ENCODE measurements at regions not wholly inside any gene's neighbourhood (a gene's known extent, or its start where the extent isn't known, plus 50 kb on each side); places are given as distances from the start of the nearest gene placed in this dataset.

DNA sequence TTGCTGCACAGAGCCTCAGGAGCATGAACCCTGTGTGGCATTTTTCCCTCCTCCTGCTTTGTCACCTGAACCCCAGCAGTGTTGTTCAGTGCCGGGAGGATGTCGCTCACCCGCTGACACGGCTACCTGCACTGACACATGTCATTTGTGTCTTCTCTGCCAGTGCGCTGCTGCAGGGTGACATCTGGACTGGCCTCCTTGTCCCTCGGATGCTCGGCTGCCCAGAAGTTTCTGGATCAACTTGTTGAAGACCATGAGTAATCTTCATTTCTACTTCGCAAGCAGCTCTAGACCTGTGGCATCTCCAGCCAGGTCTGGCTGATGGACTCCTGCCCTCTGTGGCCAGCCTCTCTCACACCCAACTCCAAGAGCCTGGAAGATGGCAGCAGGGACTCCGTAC is 311.1 kb upstream of the C2CD4B start:
- no peak for DNase-seq

- DNase-seq, result no peak
Measured at GRCh38 chr15:62477929-62478328, 312.8 kb upstream of the C2CD4B start.

DNA sequence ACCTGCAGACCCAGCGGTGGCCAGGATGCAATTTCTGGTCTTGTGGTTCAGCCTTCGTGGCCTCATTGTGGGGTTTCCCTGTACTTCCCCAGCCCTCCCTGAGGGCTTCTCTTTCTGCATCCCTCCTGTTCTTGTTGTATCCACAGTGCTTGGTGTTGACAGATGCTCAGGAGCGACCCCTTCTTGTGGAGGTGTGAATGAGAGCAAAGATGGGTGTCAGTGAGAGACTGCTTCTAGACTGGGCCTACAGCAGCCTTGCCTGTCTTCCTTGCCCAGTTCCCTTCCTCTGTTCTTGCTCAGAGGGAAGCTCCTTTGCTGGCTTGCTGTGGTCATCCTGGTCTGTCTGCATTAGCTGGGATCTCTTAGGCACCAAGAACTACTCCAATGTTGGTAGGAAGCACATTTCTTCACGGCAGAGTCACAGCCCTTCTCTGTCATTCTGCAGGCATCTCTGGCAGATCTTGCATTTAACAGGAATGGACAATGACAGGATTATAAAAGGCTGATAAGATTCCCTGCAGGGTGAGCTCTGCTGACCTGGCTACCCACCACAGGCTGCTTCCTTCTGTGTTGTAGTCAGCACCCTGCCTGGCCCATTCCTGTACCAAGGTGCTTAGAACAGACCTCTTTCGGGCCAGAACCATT is 317.8 kb upstream of the C2CD4B start:
- no peak for DNase-seq

GRCh38 chr15:62483814-62484213 is 318.7 kb upstream of the C2CD4B start:
- DNase-seq, result no peak

GRCh38 chr15:62485170-62485720 is 320.2 kb upstream of the C2CD4B start:
- no peak for DNase-seq

DNA sequence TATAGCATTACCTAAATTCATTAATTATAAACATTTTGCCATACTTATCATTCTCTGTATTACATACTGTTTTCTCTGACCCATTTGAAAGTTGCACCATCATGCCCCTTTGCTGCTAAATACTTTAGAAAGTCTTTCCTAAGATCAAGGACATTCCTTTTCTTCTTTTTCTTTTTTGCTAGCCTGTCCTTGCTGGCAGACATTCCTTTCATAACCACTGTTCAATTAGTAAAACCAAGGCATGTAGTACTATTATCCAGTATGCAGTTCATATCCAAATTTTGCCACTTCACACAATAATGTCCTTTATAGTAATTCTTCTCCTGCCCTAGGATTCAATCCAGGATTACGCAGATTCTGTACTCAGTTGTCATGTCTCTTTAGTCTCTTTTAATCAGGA is 321.0 kb upstream of the C2CD4B start:
- DNase-seq, result no peak

- no peak for DNase-seq
Measured at GRCh38 chr15:62488387-62488786, 323.3 kb upstream of the C2CD4B start.

- no peak for DNase-seq
Measured at GRCh38 chr15:62491642-62492041, 326.6 kb upstream of the C2CD4B start.

GRCh38 chr15:62492900-62493299 is 327.8 kb upstream of the C2CD4B start:
- DNase-seq, result no peak

GRCh38 chr15:62494197-62494596 is 329.1 kb upstream of the C2CD4B start:
- DNase-seq, result no peak

DNA sequence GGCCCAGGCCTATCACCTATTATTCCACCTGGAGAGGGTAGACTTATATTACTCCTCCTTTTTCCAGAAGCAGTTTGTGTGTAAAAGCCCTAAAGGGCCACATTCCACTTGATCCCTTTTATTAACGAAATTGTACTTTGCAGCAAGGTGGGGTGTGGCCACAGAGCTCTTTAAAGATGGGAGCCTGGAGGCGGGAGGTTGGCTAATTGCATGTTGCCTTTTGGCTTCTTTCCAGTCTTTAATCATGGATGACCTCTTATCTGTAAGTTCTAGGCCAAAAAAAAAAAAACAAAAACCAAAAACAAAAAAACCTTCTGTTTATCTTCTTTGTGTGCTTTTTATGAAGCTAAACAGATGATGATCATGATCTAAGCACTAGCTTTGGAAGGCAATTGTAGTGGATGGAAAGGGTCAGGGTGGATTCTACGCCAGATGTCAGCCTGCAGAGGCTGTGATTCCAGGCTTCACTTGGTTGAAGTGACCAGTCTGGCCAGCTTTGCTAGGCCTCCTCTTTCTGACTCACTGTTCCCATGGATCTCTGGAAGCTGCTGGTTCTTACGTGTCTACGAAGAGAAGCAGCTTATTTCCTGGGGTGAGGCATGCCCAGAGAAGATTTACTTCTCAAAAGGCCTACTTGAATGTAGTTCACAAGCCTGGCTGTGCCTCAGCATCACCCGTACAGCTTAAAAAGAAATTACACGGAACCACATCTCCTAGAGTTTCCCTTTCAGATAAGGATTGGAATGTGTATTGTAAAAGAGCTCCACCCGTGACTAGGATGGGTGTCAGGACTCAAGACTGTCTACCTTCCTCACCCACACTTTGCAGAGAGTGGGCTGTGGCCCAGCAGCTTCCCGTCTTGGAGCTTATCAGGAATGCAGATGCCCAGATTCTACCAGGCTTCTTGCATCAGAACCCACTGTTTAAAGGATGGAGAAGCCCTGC is 330.9 kb upstream of the C2CD4B start:
- DNase-seq, result no peak

GRCh38 chr15:62497356-62497755 is 332.3 kb upstream of the C2CD4B start:
- DNase-seq, result no peak

DNA sequence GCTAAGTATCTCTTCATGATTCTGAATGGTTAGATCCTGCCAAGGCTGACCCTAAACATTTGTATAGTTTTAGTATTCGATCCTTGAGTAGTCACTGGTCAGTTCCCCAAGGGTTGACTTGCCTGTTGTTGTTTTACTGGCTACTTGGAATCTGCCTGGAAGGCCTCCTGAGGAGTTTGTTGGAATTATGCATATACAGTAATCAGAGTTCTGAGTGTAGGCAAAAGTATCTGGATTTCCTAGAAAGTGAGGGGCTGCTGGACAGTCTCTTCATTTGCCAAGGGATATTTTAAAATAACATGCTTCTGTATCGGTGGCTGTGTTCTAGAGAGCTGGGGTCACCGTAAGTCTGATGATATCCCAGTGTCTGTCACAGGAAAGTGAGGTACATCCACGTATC is 333.2 kb upstream of the C2CD4B start:
- DNase-seq, result no peak

- DNase-seq, result no peak
Measured at GRCh38 chr15:62498712-62499111, 333.6 kb upstream of the C2CD4B start.

- no peak for DNase-seq
Measured at GRCh38 chr15:62500325-62500724, 335.2 kb upstream of the C2CD4B start.

GRCh38 chr15:62502451-62502850 is 337.4 kb upstream of the C2CD4B start:
- no peak for DNase-seq

DNA sequence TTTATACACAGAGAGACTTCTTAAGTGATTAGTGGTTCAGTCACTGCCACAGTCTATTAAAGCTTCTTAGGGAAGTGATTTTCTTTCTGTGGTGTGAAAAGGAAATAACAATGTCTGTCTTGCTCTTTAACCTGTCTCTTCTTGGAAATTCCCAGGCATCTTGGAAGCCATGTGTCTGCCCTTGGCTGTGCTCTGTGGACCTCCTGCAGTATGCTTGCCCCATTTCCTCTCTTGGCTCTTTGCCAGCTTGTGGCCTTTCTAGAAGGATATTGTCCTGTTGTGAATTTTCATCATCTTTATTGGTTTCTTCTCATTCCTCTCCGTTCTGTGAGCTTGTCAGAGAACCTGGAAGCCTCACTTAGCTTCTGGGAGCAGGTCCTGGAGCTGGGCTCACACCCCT is 338.4 kb upstream of the C2CD4B start:
- no peak for DNase-seq

GRCh38 chr15:62505762-62506161 is 340.7 kb upstream of the C2CD4B start:
- no peak for DNase-seq

DNA sequence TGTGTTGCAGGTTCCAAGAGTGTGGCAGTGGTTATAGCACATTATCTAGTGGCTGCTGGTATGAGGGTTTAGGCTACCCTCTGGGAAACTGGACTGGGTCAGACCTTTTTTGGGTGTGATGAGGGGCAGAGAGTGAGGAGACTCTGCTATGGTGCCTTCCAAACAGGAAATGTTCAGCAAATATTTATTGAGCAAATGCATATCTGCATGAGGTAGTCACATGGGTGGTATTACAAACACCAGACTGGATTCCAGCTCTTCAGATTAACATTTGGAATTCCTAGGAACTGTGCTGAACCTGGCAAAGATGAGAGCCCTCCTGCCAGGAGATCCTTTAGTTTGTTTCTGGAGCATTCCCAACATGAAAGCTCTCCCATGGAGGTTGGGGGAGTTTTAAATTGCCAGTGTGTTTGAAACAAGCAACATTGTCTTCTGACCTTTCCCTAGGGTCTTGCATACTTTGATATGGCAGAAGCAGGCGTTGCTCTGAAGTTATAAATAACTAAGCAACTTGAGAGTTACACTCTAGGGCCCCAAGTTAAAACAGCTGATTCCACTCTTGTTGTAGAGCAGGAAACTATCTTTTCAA is 341.2 kb upstream of the C2CD4B start:
- DNase-seq, result no peak

DNA sequence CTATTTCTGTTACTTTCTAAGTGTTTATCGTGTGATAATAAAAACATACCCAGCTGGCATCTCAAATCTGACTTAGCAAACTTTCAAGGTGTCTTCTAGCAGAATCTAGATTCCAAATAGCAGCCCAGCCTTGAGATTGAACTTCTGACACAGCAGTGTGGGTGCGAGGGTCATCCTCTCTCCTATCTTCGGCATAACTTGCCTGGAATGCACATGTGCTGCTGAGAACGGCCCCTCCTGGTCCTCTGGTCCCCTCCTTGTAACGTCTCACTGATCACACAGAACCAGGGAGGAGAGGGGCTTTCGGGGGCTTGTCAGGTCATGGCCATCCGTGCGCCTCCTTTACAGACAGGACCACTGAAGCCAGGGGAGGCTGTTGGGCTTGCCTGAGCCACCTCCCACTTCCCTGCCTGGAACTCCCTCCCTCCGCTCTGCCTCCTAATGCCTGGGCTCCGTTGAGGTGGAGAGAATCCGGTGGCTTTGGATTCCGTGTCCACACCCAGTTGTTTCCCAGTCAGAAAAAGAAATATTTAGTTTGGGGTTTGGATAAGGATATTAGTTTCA is 344.4 kb upstream of the C2CD4B start:
- DNase-seq, result no peak

DNA sequence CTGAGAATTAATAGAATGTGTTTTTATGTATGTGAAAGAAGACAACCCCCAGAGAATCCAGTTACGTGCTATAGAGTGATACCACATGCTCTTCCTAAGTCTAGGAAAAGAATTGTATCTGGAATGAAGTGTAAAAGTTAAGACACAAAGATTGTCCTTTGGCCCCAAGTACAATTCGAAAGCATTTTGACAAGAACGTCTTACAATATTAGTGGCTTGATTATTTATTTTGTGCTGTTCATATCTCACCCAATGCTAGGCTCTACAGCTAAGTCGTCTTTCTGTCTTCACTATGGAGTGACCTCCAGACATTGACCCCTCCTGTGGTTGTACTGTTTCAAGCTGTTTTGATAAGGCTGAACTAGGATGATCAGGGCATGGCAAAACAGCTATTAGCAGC is 345.7 kb upstream of the C2CD4B start:
- DNase-seq, result no peak

GRCh38 chr15:62512904-62513303 is 347.8 kb upstream of the C2CD4B start:
- DNase-seq, result no peak

DNA sequence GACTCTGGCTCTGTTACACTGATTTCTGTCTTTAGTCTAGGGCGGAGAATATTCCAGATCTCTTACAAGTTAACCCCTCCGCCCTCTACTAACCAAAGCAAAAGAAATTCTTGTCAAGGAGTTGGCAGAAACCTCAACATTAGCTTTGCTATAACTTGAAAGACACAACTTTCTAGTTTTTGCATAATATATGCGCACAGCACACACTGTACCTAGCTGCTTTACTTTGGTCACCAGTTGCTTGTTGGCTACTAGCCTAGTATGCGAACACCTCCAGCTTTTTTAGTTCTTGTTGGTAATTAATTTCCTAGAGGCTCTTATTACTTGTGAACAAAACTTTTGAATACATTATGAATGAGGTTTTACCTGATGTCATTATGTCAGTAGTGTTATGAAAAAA is 348.8 kb upstream of the C2CD4B start:
- no peak for DNase-seq

Measured in NCI-H1930 (cell line).